GM18502 (cell line): ENCODE measurements at regions not wholly inside any gene's neighbourhood (a gene's known extent, or its start where the extent isn't known, plus 50 kb on each side); places are given as distances from the start of the nearest gene placed in this dataset.

ENCODE experiments used
- ATAC-seq: cut with Tn5 transposase; IDR thresholded peaks from one replicate; pipeline ENCODE4 v1.9.1; 2021; ENCODE audit warnings: mild to moderate bottlenecking; ENCODE audit not compliant: unreplicated experiment, poor library complexity

GRCh38 chr15:69893086-69893485 lies 204.6 kb downstream of the TLE3 start:
- no peak for ATAC-seq

- no peak for ATAC-seq
Measured at GRCh38 chr15:69893863-69894262, 203.9 kb downstream of the TLE3 start.

GRCh38 chr15:69895202-69895601 lies 202.5 kb downstream of the TLE3 start:
- no peak for ATAC-seq

GRCh38 chr15:69896606-69897005 lies 201.1 kb downstream of the TLE3 start:
- ATAC-seq = no peak

GRCh38 chr15:69897061-69897460 lies 200.7 kb downstream of the TLE3 start:
- no peak for ATAC-seq

GRCh38 chr15:69897471-69898237 lies 200.1 kb downstream of the TLE3 start:
- no peak for ATAC-seq

GRCh38 chr15:69898243-69898642 lies 199.5 kb downstream of the TLE3 start:
- no peak for ATAC-seq

- no peak for ATAC-seq
Measured at GRCh38 chr15:69902414-69903062, 195.2 kb downstream of the TLE3 start.

- ATAC-seq = no peak
Measured at GRCh38 chr15:69903470-69904469, 193.9 kb downstream of the TLE3 start.

GRCh38 chr15:69906256-69907185 lies 191.2 kb downstream of the TLE3 start:
- no peak for ATAC-seq

GRCh38 chr15:69908060-69908459 lies 189.7 kb downstream of the TLE3 start:
- ATAC-seq = no peak

- ATAC-seq = no peak
Measured at GRCh38 chr15:69908590-69909420, 188.9 kb downstream of the TLE3 start.

- no peak for ATAC-seq
Measured at GRCh38 chr15:69909719-69910444, 187.8 kb downstream of the TLE3 start.

- ATAC-seq = no peak
Measured at GRCh38 chr15:69910514-69910913, 187.2 kb downstream of the TLE3 start.

GRCh38 chr15:69912116-69912515 lies 185.6 kb downstream of the TLE3 start:
- no peak for ATAC-seq

GRCh38 chr15:69914040-69914439 lies 183.7 kb downstream of the TLE3 start:
- ATAC-seq = no peak

- ATAC-seq = no peak
Measured at GRCh38 chr15:69914960-69915359, 182.8 kb downstream of the TLE3 start.

- ATAC-seq = no peak
Measured at GRCh38 chr15:69916169-69916785, 181.4 kb downstream of the TLE3 start.
